ENCODE measurements at regions not wholly inside any gene's neighbourhood (a gene's known extent, or its start where the extent isn't known, plus 50 kb on each side); places are given as distances from the start of the nearest gene placed in this dataset.
A peak's percentile ranks its signal among the peaks of the same experiment; 100 is the strongest.
"Not testable (repeated sequence)": the region's sequence is repeated elsewhere in the genome, so short reads cannot be mapped to it uniquely, and the experiment has no call there.

DNA sequence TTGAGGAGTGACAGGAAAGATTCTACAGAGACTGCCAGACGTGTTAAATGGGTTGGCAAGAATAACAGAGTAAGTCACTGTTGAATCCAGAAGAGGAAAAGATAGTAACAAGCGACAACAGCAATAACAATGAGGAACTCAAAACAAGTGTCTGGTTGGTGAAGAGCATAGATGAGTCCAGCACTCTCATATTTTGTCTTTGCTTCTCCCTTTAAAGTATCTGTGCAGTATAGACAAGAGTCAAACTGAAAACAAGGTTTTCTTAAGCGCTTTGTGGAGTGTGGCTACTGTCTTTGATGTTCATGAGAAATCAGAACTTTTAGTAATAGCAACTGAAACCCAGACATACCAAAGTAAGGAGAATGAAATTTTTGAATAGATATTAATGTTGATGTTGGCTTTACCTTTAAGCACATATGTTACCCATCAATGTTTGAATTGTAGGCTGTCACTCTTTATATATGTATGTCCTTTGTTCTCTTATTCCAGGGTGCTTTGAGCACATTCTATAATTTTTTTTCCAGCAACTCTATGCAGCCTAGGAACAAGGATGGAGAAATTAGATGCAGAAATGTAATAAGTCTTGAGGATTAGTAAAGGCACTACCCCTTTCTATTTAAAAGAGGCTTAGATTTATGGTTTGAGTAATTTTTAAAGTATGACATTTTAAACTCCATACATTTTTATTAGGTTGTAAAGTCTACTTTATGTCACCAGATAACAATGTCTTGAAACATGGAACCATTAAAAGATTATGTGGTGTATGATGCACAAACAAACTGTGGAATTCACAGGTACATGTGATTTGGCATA is 185.5 kb downstream of the NFKBIZ start:
- DNase-seq (ENCODE audit: low spot score) (no peak), FAIRE-seq (no peak)

DNA sequence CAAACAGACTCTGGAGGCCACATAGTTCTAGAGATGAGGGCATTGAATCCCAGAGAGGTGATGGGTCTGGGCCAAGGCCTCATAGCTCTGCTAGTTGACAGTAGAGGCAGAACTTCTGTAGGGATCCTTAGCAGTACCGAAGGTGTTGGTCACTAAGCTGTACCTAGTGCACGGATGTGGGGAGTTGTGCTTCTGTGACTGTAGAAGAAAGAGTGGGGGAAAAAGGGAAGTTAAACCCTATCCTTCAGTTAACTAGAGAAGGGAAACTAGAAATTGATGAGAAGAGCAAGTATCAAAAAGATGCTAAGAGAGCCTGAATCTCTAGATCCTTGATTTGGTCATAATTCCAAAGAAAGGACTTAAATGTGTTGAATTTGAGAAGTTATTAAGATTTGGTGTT is 186.7 kb downstream of the NFKBIZ start:
- DNase-seq (ENCODE audit: low spot score) = no peak
- FAIRE-seq = no peak

DNA sequence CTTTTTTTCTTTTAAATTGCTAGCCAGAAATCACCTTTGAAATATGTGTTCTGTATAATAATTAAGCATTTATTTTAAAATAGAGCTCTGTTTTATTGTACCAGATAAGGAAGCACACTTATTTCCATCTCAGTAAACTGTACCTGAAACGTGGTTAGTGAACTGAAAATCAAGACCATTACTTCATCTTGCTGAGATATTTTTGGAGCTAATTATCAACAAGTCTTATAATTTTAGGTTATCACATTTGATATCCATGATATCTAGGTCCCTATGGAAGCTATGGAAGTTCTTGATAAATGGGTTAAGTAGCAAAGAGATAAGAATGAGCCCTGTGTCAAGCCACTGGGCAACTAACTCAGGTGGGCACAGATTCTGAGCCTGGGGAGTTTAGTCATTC is 187.2 kb downstream of the NFKBIZ start:
- peak; percentile 11 for FAIRE-seq

DNA sequence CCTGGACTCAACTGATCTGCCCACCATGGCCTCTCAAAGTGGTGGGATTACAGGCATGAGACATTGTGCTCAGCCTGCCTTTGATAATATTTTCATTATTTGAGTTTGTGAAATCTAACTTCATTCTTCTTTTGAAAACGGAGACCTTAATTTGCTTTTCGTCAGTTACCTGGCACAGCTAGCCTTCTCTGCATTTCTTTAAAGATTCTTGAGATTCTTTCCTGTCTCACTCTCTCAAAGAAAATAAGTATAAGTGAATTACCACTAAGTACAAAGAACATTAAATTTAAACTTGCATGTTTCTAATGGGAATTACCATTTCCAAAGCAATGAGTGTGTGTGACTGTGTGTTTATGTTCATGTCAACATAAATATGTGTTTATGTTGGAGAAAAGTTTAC is 187.9 kb downstream of the NFKBIZ start:
- FAIRE-seq = no peak

More for the DNA sequence above, 187.2 kb downstream of the NFKBIZ start:
- DNase-seq (ENCODE audit: low spot score) = no peak

DNA sequence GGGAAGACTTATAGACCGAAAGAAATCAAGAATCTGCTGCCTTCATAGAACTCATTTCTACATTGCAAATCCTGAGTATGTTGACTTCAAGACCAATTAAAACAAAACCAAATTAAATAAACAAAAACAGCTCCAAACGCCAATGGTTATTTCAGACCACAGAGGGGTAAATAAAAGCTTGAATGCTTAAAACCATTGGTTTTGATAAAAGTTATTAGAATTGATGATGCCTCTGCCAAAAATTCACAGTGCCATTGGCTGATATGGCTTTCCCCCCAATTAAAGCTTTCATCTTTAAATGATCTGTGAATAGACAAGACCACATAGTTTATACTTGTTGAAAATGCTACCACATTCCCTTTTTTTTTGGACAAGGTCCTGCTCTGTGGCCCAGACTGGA is 188.5 kb downstream of the NFKBIZ start:
- FAIRE-seq = no peak

More for the DNA sequence above, 187.9 kb downstream of the NFKBIZ start:
- no peak for DNase-seq (ENCODE audit: low spot score)

DNA sequence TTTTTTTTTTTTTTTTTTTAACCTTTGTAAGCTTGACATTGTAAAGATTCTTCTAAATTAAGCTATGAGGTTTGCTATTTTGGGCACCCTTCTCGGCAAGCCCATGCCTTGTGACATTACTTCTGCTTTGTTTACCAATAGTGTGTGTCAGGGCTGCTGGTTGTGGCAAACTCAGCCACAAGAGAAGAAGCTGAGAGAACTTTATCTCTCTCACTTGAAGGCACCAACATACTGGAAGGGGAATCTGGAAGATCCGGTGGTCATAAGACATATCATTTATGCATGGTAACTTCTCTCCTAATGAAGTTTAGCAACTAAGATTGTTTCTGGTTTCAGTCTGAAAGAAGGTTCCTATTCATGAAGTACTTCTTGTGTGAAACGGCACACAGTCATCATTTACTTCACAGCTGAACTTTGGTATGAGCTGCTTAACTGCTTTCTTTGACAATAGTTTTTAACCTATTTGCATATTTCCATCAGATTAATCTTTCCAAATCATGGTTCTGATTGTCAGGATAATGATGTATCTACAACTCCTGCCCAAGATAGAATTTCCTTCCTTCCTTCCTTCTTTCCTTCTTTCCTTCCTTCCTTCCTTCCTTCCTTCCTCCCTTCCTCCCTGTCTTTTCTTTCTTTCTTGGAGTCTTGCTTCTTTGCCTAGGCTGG is 189.3 kb downstream of the NFKBIZ start:
- no peak for DNase-seq (ENCODE audit: low spot score)

More for the DNA sequence above, 188.5 kb downstream of the NFKBIZ start:
- no peak for DNase-seq (ENCODE audit: low spot score)

DNA sequence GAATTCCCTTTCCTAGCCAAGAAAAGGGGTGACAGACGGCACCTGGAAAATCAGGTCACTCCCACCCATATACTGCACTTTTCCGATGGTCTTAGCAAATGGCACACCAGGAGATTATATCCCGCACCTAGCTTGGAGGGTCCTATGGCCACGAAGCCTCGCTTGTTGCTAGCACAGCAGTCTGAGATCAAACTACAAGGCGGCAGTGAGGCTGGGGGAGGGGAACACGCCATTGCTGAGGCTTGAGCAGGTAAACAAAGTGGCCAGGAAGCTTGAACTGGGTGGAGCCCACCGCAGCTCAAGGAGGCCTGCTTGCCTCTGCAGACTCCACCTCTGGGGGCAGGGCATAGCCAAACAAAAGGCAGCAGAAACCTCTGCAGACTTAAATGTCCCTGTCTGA is 190.8 kb downstream of the NFKBIZ start:
- not testable (repeated sequence) for DNase-seq (ENCODE audit: low spot score); FAIRE-seq

More for the DNA sequence above, 189.3 kb downstream of the NFKBIZ start:
- no peak for FAIRE-seq

DNA sequence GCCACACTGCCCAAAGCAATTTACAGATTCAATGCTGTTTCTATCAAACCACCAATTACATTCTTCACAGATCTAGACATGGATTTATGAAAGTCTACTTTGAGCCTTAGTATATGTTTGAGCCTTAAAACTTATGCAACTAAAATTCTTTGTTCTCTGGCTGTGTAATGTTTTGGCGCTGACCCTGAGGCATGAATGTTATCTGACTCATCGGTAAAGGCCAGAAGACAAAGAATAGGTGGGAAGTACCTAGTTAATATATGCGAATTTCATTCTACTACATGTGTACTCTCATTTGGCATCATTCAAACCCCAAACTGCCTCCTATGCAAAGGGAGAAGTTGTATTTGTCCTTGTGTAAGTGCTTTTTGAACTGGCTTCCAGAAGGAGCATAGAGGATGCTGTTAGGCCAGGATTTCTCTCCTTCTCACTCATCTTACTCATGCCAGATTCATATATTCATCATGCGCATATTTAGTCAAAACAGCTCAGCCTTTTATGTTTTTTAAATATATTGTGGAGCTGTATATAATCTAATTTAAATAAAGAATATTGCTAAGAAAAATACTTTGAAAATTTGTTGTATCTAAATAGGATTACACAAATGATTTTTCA is 204.2 kb downstream of the NFKBIZ start:
- FAIRE-seq (peak; percentile 93), DNase-seq (ENCODE audit: low spot score) (peak; percentile 74)

DNA sequence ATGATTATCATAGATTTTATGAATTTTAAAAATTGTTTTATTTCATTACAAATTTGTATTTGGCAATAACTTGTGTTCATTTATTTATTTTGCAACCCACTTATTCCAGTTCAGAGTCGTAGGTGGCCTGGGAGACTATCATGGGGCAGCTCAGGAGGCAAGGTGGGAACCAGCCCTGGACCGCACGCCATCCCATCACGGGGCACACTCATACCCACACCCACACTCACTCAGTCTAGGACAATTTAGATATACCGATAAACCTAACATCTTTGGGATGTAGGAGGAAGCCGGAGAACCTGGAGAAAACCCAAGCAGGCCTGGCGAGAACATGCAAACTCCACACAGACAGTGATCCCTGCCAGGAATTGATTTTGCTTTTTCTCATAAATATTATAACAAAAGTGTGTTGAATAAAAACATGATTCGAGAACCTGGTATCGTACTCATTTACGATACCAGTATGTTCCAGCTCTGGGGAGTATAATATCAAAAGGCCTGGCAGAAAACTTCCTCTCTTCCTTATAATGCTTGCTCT is 205.3 kb downstream of the NFKBIZ start:
- no peak for FAIRE-seq
- no peak for DNase-seq (ENCODE audit: low spot score)

DNA sequence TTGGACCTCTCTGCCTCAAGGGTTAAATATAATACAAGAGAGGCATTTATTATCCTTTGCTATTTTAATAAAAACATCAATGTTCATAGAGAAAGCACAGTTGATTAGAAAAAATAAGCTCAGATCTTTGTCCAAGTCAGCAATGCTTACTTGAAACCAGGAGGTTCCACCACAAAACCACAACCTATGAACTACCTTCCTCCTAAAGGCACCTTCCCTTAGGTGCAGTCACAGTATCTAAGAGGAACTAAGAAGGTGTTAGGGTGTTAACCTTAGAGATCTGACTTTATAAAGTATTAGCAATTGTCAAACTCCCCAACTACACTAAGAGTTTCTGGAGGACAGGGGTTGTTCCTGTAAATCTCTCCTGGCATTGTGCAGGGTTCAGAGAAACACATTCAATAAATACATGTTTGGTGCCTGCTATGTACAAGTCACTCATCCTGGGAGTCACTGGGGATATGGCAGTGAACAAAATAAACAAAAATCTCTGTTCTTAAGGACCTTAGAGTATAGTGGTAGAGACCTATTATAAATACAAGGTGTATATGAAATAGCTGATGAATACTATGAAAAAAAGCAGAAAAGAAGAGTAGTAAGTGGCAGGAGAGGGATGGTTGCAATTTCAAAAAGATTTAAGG is 208.6 kb downstream of the NFKBIZ start:
- FAIRE-seq (no peak), DNase-seq (ENCODE audit: low spot score) (no peak)

DNA sequence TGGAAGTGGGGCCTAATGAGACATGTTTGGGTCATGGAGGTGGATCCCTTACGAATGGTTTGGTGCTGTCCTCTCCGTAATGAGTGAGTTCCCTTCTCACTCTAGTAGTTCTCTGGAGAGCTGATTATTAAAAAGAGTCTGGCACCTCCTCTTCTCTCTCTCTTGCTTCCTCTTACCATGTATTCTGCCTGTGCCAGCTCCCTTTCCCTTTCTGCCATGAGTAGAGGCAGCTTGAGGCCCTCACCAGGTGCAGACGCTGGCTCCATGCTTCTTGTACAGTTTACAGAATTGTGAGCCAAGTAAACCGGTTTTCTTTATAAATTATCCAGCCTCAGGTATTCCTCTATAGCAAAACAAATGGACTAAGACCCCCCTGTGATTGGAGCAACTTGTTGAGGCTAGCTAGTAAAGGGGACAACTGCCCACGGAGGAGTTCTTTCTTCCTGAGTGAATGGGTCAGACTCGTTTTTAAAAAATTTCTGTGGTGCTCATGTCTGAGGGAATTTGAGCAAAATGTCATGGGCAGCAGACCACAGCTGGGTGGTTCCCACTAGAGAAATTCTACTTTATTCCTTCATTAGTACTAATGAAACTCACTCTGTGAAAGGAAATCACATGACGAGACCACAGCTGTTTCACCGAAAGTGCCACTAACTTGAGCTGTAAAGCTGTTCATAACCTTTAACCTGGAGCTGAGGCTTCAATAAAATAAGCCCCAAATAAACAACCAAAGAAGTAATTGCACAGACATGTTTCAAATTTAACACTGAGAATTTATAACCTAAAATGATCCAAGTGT is 210.0 kb downstream of the NFKBIZ start:
- DNase-seq (ENCODE audit: low spot score) (no peak), FAIRE-seq (no peak)

DNA sequence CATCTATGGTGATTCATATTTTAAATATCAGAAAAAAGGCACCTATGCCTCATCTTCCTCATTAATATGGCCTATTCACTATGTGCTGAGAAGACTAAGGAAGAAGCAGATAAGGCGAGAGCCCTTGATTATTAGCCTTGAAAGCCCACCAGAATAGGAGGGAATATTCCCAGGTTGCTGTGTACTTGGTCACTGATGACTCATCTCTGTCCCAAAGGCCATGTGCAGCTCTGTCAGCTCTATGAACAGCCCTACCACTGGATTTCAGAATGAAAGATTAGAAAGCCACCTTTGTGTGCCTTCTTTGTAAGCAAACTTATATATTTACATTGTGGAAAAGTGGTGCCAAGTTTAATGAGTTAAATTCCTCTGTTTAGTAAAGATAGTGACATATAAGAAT is 211.5 kb downstream of the NFKBIZ start:
- FAIRE-seq (peak; percentile 62), DNase-seq (ENCODE audit: low spot score) (peak; percentile 39)

DNA sequence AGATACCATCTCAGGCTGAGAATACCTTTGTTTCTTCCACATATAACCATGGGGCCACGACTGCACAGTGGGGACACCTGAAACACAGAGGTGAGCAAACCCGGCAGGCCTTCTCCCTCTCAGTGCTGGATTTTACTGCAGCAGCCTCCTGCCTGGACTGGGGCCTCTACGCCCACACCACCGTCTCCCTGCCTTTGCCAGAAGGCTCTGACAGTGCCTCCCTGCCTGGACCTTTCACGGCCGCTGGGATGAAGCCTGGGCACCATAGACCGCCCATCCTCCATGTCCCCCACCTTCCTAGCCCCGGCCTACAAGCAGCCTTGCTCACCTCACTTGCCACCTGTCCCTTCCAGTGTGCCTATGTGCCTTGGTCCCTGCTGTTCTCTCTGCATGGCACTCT is 214.3 kb downstream of the NFKBIZ start:
- DNase-seq (ENCODE audit: low spot score) (no peak), FAIRE-seq (no peak)

DNA sequence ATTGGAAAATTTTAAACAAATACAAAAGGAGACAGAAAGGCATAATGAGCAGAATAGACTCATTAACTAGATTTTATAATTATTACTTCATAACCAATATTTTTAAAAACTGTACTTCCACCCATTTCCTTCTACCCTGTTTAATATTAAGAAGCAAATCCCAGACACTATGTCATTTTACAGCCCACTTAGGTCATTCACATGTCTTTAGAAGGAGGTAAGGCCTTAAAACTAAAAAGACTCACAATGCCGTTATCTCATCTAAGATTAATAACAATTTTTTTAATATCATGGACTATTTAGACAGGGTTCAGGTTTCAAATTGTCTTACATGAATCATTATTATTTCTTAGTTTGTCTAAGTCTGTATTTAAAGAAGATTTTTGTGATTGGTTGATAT is 217.2 kb downstream of the NFKBIZ start:
- DNase-seq (ENCODE audit: low spot score) (no peak), FAIRE-seq (peak; percentile 61)

DNA sequence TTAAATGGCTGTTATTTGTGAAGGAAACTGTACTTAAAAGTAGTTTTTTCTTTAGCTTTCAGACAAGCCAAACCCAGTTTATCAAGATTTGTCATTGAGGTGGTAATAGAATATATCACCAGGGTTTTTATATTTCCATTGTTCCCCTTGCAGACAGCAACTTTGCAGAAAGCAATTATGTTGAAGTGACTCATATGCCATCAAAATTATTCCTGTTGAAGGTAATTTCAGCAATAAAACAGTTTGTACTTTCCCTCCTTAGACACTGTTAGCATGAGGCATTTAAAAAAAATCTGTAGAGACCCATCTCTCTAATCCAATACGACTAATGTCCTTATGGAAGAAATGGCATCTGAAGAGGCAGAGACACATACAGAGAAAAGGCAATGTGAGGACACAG is 219.0 kb downstream of the NFKBIZ start:
- DNase-seq (ENCODE audit: low spot score) = peak; percentile 63
- FAIRE-seq = peak; percentile 73

DNA sequence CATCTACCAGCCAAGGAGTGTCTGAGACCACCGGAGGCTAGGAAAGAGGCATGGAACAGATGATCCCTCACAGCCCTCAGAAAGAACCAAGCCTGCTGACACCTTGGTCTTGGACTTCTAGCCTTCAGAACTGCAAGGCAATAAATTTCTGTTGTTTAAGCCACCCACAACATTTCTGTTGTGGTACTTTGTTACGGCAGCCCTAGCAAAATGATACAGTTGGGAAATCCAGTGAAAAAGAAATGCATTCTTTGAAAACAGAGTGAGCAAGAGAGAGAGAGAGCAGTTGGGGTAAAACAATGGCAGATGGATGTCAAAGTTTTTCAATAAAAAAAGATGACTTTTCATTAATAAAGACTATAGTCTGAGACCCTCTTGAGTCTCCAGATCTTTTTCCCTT is 219.4 kb downstream of the NFKBIZ start:
- no peak for DNase-seq (ENCODE audit: low spot score)
- FAIRE-seq = no peak

DNA sequence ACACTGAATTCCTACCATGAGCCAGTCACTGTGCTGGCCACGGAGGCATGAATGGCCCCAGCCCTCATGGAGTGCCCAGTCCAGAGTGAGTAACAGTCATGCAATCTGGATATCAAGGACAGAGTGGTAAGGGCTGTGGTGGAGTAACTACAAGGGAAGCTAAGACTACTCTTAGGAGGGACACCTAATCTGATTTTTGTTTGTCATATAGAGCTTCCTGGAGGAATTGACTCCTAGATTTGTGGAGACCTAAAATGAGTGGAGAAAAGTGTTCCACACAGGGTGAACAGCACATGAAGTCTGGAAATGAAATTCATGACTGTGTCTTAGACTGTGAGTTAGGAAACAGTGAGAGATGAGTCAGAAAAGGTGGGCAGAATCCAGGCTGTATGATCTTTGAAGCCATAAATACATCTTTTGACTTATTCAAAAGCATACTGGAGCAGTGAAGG is 219.9 kb downstream of the NFKBIZ start:
- peak; percentile 66 for DNase-seq (ENCODE audit: low spot score)
- FAIRE-seq = peak; percentile 85

DNA sequence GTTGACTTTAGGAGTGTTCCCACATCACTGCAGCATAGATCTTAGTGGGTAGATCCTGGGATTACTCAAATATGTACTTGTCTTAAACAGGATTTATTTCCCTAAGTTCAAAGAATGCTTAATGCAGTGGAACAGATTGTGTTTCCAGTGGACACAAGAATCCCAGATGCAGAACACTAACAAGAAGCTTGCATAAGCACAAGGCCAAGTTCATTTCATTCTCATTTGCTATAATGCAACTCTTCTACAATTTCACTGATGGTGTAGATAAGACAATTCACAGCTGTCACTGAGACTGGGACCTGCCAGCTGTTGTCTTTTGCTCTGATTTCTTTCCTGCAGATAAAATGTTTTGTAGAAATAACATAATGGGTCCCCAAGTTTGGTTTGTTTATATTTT is 225.6 kb downstream of the NFKBIZ start:
- FAIRE-seq = no peak
- DNase-seq (ENCODE audit: low spot score) = no peak

DNA sequence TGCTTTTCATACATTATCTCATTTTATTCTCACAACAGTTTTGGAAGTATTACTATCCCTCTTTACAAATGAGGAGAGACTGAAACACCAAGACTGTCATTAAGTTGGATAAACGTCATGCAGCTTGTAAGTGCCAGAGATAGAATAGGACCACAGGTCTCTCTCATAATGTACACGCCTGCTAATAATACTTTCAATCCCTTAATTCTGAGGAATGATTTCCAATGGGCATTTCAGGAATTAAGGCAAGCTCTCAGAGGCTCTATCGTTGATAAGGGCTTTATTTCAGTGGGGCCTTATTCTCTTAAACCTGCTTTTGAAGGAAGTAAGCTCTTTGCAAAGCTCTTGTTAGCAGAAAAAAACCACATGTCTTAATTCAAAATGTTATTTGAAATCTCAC is 229.1 kb downstream of the NFKBIZ start:
- DNase-seq (ENCODE audit: low spot score) = no peak
- no peak for FAIRE-seq
